Stimulated activated CD4-positive, alpha-beta T cell treated with anti-CD3 and anti-CD28 coated beads, Interleukin-1b, Interleukin-23, amount 100 ng/mL, for 24 hours (primary cell): ENCODE measurements at regions not wholly inside any gene's neighbourhood (a gene's known extent, or its start where the extent isn't known, plus 50 kb on each side); places are given as distances from the start of the nearest gene placed in this dataset.
"Not testable (repeated sequence)": the region's sequence is repeated elsewhere in the genome, so short reads cannot be mapped to it uniquely, and the experiment has no call there.

Source experiments
- DNase-seq, 4 experiments: peaks; one replicate each; pipeline ENCODE4 v3.0.0-alpha.2; 2020; ENCODE audit warnings: low read depth in 4 of 4, low spot score in 1 of 4

DNA sequence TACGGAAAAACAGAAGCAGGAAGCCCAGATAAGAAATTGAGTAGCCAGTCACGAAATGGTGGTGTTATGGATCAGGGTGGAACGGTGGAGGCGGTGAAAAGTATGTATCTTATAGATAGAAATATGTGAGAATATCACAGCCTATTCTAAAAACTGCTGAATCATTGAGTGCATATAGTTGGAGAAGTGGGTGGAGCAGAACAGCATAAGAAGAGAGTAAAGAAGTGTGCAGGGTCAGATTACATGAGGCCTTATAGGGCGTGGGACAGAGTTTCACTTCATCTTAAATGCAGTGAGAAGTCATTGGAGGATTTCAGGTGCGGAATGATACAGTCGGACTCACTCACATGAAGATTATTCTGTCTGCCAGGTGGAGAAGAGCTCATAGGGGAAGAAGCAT is 293.1 kb downstream of the TRIML1 start:
- DNase-seq = no peak

GRCh38 chr4:188433741-188434315 is 294.6 kb downstream of the TRIML1 start:
- no peak for DNase-seq

DNA sequence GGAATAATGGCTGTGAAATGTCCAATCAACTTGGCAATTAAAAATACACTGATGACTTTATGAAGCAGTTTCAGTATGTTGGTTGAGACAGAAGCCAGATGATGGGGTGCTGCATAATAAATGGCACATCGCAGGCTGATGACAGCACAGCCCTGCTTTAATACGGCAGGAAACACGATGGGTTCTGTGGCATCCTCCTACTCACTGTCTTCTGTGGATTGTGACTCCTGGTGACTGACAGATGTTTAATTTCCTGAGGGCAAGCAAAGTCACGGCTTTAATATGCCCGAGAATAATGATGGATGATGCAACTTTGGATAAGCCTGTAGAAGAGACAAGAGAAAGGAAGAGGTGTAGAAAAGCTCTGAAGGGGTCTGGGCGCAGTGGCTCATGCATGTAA is 295.4 kb downstream of the TRIML1 start:
- DNase-seq = no peak

DNA sequence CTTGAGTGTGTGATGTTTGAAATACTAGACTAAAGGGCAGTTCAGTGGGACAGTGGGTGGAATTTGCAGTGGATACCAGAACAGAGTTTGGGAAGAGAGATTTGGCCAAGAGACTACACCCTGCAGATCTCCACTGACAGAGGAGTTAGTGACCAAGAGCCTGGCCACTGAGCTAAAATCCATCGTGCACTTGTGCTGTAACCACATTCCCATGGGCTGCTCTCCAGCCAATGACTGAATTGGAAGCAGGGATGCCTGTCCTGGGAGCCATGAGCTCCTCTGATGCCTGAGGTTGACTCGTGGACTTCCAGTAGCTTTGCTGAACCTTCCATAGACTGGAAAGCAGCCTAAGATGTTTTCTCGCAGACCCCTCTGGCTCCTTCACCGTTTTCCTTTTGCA is 296.1 kb downstream of the TRIML1 start:
- DNase-seq = no peak

DNA sequence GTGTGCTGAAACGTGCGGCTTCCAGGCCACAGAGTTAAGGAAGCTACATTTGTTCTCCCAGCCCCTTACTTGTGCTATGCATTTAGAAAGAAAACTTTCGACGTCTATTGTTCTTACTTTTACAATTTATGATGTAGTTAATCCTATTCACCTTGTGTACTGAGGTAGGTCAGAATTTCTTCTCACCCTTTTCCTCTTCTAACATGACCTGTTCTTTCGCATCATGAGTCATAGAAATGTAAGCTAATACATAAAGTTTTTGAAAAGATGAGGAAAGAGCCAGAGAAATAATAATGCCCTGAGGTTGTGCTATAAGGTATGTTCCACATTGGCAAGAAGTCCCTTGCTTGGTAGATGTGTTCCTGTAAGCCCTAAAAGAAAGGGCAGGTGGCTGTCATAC is 298.3 kb downstream of the TRIML1 start:
- DNase-seq = no peak

- DNase-seq = not testable (repeated sequence)
Measured at GRCh38 chr4:188438391-188438824, 299.2 kb downstream of the TRIML1 start.

- DNase-seq = no peak
Measured at GRCh38 chr4:188439641-188440311, 300.5 kb downstream of the TRIML1 start.

DNA sequence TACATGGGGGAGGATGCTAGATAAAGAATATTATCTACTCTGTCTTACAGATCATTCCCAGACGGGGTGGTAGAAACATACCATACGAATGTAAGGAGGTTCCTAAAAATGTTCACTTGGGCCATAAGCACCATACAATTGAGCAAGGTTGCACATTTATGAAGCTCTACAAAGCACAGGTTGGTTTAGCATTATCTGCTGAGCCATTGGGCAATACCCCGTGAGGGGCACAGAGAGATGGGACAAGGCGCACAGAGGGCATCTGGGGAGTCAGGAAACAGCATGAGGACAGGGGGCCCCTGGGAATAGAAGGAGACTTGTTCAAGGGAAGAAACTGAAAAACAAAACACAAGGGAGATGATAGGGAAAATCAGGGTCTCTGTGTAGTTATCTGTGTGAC is 305.3 kb downstream of the TRIML1 start:
- DNase-seq = no peak

- not testable (repeated sequence) for DNase-seq
Measured at GRCh38 chr4:188448996-188449395, 309.8 kb downstream of the TRIML1 start.

- DNase-seq = no peak
Measured at GRCh38 chr4:188450571-188450970, 311.3 kb downstream of the TRIML1 start.

- no peak for DNase-seq
Measured at GRCh38 chr4:188452097-188452496, 312.9 kb downstream of the TRIML1 start.

- no peak for DNase-seq
Measured at GRCh38 chr4:188454575-188454974, 315.3 kb downstream of the TRIML1 start.

DNA sequence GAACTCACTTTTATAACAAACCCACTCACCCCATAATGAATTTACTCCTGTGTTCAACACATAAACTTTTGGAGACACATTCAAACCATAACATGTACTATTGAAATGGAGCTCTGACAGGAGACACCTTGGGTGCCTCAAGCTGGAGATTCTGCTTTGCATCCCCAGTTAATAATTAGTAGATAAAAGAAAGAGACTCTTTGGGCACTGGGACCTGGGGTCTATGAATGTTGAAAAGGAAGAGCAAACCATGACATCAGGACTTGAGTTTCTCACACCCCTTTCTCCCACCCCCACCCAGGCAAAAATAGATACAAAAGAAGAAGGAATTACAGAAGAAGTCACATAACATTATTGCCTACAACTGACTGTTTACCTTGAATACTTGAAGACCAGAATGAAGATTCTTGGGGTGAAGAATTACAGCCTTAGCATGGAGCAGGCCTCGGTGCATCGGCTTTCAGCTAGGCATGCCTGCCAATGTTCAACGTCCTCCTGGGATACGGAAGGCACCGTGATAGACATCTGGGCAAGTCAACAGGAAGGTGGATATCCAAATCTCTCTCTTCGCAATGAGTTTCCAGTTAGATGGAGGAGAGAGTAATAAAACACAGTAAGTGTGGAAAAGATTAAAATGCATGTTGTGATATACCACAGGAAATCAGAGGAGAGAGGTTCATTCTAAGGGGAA is 316.0 kb downstream of the TRIML1 start:
- DNase-seq = no peak

GRCh38 chr4:188459381-188459780 is 320.1 kb downstream of the TRIML1 start:
- DNase-seq = no peak

GRCh38 chr4:188463909-188464308 is 324.7 kb downstream of the TRIML1 start:
- no peak for DNase-seq

GRCh38 chr4:188466001-188466400 is 326.8 kb downstream of the TRIML1 start:
- no peak for DNase-seq

GRCh38 chr4:188484256-188484655 is 345.0 kb downstream of the TRIML1 start:
- no peak for DNase-seq

DNA sequence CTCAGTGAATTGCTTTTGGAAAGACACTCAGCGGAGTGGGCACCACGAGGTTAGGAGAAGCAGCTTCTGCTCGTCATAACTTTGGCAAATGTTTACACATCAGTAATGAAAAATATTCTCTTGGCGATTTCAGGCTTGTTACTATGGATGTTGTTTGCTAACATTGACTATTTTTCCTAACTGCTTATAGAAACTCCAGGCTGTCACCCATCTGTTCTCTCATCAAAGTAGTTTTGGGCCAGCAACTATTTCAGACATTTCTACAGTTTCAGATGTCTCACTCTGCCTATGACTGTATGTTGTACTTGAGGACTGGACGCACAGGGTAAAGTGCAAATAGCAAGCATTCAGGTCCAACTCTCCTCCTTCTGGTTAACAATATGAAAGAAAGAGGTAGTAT is 346.7 kb downstream of the TRIML1 start:
- no peak for DNase-seq

- DNase-seq = no peak
Measured at GRCh38 chr4:188492886-188493285, 353.6 kb downstream of the TRIML1 start.

GRCh38 chr4:188495169-188495568 is 355.9 kb downstream of the TRIML1 start:
- DNase-seq = no peak

DNA sequence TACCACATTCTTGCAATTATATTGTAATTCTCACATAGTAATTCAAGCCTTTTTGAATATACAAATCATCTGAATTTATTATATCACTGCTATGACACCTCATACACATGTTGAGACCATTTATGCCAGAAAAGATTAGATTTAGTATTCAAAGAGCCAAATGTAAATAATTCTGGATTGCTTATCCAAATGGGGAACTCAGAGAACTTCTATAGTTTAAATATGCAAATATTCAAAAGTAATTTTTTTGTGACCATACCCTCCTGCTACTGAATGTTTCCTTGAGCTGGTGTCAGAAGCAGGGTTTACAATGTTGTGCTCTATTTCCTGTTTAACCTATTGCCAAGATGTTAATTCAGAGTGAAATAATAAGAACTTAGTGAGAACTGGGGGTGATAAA is 372.2 kb downstream of the TRIML1 start:
- DNase-seq = no peak

DNA sequence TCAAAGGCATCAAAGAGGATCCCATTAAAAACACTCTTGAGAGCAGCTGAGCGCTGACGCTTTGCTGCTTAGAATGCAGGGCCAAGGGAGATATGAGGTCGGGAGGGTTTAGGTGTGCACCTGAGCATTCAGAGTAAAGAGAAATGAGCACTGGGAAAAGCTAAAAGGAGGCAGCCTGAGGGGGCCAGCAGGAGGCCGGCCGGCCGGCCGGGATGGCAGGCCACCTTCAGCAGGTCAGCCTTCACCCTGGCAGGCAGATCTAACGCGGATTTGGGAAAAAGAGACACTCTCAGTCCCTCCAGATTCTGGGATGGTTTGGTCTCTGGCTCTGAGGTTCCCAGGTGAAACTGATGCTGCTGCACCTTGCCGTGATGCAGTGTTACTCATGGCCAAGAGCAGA is 393.5 kb downstream of the TRIML1 start:
- no peak for DNase-seq

- DNase-seq = no peak
Measured at GRCh38 chr4:188534297-188534696, 395.1 kb downstream of the TRIML1 start.
